ENCODE measurements at regions not wholly inside any gene's neighbourhood (a gene's known extent, or its start where the extent isn't known, plus 50 kb on each side); places are given as distances from the start of the nearest gene placed in this dataset.

DNA sequence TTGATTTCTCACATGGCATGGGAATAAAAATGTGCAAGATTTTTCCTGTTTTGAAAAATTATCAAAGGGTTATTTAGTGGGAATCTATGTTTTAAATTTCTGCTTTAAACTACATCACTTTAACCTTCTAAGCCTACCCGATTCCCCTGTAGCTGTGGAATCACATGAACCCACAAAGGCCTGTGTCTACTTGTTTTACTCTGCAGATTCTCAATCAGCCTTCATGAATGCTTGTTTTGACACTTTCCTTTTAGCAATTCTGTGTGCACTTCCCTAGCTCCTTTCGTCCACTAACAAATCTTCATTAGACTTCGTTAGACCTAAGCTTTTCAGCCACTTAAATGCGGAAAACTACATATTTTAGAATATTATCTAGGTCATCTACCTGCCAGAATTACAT lies 56.0 kb upstream of the C1orf21 start:
- no peaks in the 10 kb centered on the region for H3K27me3 ChIP-seq
- ATAC-seq (ENCODE audit: low FRiP score in 2 of 2) (no peak), DNase-seq (no peak)
- no peak for TF ChIP-seq POLR2A (IDR thresholded peaks at IDR 0.05)
- no peak for TF ChIP-seq EP300 (IDR thresholded peaks at IDR 0.05)
- TF ChIP-seq, protein P1, sequence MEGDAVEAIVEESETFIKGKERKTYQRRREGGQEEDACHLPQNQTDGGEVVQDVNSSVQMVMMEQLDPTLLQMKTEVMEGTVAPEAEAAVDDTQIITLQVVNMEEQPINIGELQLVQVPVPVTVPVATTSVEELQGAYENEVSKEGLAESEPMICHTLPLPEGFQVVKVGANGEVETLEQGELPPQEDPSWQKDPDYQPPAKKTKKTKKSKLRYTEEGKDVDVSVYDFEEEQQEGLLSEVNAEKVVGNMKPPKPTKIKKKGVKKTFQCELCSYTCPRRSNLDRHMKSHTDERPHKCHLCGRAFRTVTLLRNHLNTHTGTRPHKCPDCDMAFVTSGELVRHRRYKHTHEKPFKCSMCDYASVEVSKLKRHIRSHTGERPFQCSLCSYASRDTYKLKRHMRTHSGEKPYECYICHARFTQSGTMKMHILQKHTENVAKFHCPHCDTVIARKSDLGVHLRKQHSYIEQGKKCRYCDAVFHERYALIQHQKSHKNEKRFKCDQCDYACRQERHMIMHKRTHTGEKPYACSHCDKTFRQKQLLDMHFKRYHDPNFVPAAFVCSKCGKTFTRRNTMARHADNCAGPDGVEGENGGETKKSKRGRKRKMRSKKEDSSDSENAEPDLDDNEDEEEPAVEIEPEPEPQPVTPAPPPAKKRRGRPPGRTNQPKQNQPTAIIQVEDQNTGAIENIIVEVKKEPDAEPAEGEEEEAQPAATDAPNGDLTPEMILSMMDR (IDR thresholded peaks at IDR 0.05), result no peak
- TF ChIP-seq POLR2AphosphoS5 (IDR thresholded peaks at IDR 0.05), result no peak
- no peaks in the 10 kb centered on the region for H3K4me1 ChIP-seq
- H3K9me3 ChIP-seq, result no peaks in the 10 kb centered on the region
- WGBS, 2 donors, result 93 to 95% methylated on average over 4 of the region's 4 CpGs
- no peak overlapping the region for H3K4me3 ChIP-seq
- H3K36me3 ChIP-seq, result no peaks in the 10 kb centered on the region
- H3K27ac ChIP-seq, result no peak overlapping the region

Small RNA genes in the stretch of these regions (small RNA-seq; reads per million reads assigned to genes)
- 0 reads per million in 4 donors for gene RF00019

Data from upper lobe of left lung (tissue), 6 donors.